Body of pancreas (tissue), 4 donors: ENCODE measurements at regions not wholly inside any gene's neighbourhood (a gene's known extent, or its start where the extent isn't known, plus 50 kb on each side); places are given as distances from the start of the nearest gene placed in this dataset.

ENCODE experiments used
- ATAC-seq: fragments of 150-250 bp; one replicate; pipeline ENCODE4 v1.9.1; 2016
- DNase-seq, 4 donors: peaks; one replicate each; pipeline ENCODE4 v3.0.0-alpha.2; 2019
- H3K27ac ChIP-seq, 4 donors: fragments of 200-600 bp; sonication (generic); 1 replicate in 3 of 4; 2 replicates in 1 of 4; pipeline versions ENCODE4 v1.5.1 to v1.6.1; 2016 to 2019; ENCODE audit warnings: mild to moderate bottlenecking in 1 of 4, mixed read lengths in 1 of 4, moderate library complexity in 1 of 4
- H3K27me3 ChIP-seq, 2 donors: fragments of 200-600 bp; sonication (generic); one replicate each; pipeline ENCODE4 v1.6.0; 2016; ENCODE audit warnings: mild to moderate bottlenecking in 1 of 2
- H3K36me3 ChIP-seq, 2 donors: fragments of 200-600 bp; sonication (generic); replicated peaks in 1 of 2; 2 replicates each; pipeline ENCODE4 v1.5.1; 2016; ENCODE audit warnings: low read depth in 2 of 2; ENCODE audit not compliant: insufficient read depth in 1 of 2
- H3K4me1 ChIP-seq: fragments of 200-600 bp; sonication (generic); one replicate; pipeline ENCODE4 v1.6.0; 2016
- H3K4me3 ChIP-seq, 2 donors: fragments of 200-600 bp; sonication (generic); 1 replicate in 1 of 2; 2 replicates in 1 of 2; pipeline ENCODE4 v1.5.1; 2016 to 2019
- H3K9me3 ChIP-seq, 3 donors: fragments of 200-600 bp; sonication (generic); 1 replicate in 2 of 3; 2 replicates in 1 of 3; pipeline ENCODE4 v1.5.1; 2016
- POLR2A ChIP-seq, 3 donors: fragments of 450-650 bp; IDR thresholded peaks; one replicate each; pipeline ENCODE4 v1.6.1; 2016; ENCODE audit warnings: antibody characterized with exemption in 3 of 3, mild to moderate bottlenecking in 2 of 3
- WGBS, 2 donors: methylation state at CpG; one replicate each; pipeline ENCODE4 v1.1.5; 2017; 5-methylcytosine and 5-hydroxymethylcytosine counted together
- intact Hi-C: fragments of 100-400 bp; cut with DNase I; formaldehyde crosslinking; loops from one replicate; pipeline ENCODE4 v1.15.1; 2023
- TF ChIP-seq, protein P1 (sequence below), 7 experiments: fragments of 450-650 bp in 4 of 7; fragments of 200-600 bp in 3 of 7; sonication (generic) in 3 of 7; IDR thresholded peaks; one replicate each; pipeline ENCODE4 v1.5.1; 2016 to 2019; ENCODE audit warnings: antibody characterized with exemption in 7 of 7

DNA sequence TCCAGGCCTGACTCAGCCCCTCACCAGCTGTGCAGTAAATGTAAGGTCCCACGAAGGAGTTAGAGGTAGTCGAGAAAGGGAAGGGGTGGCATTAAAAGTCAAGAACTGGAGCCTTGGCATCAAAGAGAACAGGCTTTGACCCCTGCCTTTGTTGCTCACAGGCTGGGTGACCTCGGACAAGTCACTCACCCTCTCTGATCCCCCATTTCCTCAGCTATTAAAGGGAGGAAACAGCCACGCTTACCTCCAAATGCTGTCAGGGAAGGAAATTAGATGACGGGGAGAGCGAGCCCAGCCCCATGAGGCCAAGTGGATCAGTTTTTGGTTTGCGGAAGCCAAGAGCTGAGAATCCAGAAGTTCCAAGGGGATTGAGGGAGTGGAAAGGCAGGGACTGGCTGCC, 104.9 kb upstream of the MYL2 start:
- no peaks in the 10 kb centered on the region for H3K36me3 ChIP-seq
- ATAC-seq (no peak), DNase-seq (no peak)
- H3K4me1 ChIP-seq, result no peaks in the 10 kb centered on the region
- no peak overlapping the region for H3K27ac ChIP-seq
- H3K9me3 ChIP-seq, result no peaks in the 10 kb centered on the region
- TF ChIP-seq, protein P1, sequence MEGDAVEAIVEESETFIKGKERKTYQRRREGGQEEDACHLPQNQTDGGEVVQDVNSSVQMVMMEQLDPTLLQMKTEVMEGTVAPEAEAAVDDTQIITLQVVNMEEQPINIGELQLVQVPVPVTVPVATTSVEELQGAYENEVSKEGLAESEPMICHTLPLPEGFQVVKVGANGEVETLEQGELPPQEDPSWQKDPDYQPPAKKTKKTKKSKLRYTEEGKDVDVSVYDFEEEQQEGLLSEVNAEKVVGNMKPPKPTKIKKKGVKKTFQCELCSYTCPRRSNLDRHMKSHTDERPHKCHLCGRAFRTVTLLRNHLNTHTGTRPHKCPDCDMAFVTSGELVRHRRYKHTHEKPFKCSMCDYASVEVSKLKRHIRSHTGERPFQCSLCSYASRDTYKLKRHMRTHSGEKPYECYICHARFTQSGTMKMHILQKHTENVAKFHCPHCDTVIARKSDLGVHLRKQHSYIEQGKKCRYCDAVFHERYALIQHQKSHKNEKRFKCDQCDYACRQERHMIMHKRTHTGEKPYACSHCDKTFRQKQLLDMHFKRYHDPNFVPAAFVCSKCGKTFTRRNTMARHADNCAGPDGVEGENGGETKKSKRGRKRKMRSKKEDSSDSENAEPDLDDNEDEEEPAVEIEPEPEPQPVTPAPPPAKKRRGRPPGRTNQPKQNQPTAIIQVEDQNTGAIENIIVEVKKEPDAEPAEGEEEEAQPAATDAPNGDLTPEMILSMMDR (IDR thresholded peaks at IDR 0.05), result no peak
- TF ChIP-seq POLR2A (IDR thresholded peaks at IDR 0.05), result no peak
- intact Hi-C loops, result loop anchor here (10.0 kb wide), 1 partner anchor 290 kb away; no protein-coding TSS in a partner anchor
- no peak overlapping the region for H3K4me3 ChIP-seq
- H3K27me3 ChIP-seq, result peaks cover 0 to 7% of the 10 kb centered on the region in 2 donors
- WGBS, 2 donors, result 53 to 56% methylated on average over 7 of the region's 7 CpGs

DNA sequence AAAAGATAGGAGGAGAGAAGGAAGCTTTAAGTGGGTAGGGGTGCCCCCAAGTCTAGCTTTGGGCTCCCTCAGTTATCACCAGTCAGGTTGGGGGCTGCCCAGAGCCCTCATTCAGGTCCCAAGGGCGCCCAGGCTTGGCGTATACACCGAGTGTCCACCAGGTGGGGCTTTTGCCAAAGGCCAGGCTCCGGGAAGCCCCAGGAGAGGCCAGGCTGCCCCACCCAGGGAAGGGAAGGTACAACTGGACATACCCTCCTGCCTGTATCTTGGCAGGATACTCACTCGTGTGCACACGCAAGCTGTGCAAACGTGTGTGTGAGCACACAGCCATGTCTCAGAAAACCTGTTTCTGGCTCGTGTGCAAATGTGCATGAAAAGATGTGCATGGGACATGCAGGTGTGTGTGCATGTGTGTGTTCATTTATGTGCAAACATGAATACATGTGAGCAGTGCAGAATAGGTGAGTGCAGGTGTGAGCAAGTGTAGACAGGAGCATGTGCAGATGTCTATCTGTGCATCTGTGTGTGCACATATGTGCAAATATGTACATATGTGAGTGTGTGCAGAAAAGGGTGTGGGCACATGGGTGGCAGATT, 103.9 kb upstream of the MYL2 start:
- intact Hi-C loops, result loop anchor here (10.0 kb wide), 1 partner anchor 290 kb away; no protein-coding TSS in a partner anchor
- Histone ChIP-seq H3K4me1 (no peaks in the 10 kb centered on the region), H3K36me3 (no peaks in the 10 kb centered on the region), H3K27ac (no peak overlapping the region), H3K9me3 (no peaks in the 10 kb centered on the region), H3K4me3 (no peak overlapping the region), H3K27me3 (peaks cover 0 to 7% of the 10 kb centered on the region in 2 donors)
- TF ChIP-seq POLR2A (IDR thresholded peaks at IDR 0.05), result no peak
- TF ChIP-seq, protein P1 (IDR thresholded peaks at IDR 0.05), result peak; percentile 56 to 82 (median 77)
- ATAC-seq (peak; percentile 68), DNase-seq (peak; percentile 44 to 66 (median 60))
- 6 to 11% methylated on average over 7 to 8 of the region's 8 CpGs for WGBS, 2 donors

DNA sequence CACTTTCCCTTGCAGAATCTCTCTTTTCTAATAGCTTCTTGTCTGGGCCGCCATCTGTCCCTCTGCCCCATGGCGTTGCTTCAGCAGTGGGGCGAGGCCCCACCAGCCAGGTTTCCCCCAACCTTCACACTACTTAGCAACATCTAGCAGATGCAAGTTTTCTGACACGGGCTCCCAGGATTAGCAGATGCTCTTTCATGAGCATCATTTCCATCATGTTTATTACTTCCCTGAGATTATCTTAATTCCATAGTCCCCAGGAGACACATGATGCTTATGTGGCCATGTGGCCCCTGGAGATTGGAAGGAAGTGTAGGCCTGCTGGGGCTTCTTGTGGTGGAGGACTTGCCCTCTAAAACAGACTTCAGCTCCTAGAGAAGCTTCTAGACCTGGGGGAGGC, 102.0 kb upstream of the MYL2 start:
- H3K36me3 ChIP-seq, result no peaks in the 10 kb centered on the region
- no peak for DNase-seq
- H3K27me3 ChIP-seq, result peaks cover 0 to 7% of the 10 kb centered on the region in 2 donors
- 67 to 68% methylated on average over 4 of the region's 4 CpGs for WGBS, 2 donors
- H3K4me1 ChIP-seq, result no peaks in the 10 kb centered on the region
- H3K9me3 ChIP-seq, result no peaks in the 10 kb centered on the region
- no peak overlapping the region for H3K27ac ChIP-seq
- no peak overlapping the region for H3K4me3 ChIP-seq
- ATAC-seq, result no peak
- intact Hi-C loops, result loop anchor here (10.0 kb wide), 1 partner anchor 292 kb away; no protein-coding TSS in a partner anchor
- TF ChIP-seq, protein P1 (IDR thresholded peaks at IDR 0.05), result no peak
- no peak for TF ChIP-seq POLR2A (IDR thresholded peaks at IDR 0.05)

DNA sequence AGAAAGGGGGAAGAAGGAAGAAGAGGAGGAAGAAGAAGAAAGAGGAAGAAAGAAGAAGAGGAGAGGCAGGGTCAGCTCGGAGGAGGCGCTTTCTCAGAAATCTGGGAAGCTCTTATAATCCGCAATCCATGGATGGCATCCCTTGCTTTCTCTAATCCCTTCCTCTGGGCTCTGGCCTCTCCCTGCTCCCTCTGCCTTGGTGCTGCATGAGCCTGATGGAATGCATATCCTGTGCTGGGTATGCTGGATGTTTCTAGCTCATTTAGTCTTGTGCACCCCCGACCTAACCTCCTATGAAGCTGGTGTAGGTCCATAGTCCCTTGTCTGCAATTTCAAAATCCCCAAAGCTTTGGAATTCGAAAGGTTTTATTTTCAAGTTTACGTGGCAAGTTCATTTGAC, 94.2 kb upstream of the MYL2 start:
- ATAC-seq, result no peak
- WGBS, 2 donors, result 60 to 78% methylated on average over 6 of the region's 6 CpGs
- H3K4me3 ChIP-seq, result no peak overlapping the region
- no peaks in the 10 kb centered on the region for H3K9me3 ChIP-seq
- H3K27ac ChIP-seq, result no peak overlapping the region
- intact Hi-C loops, result no loop called here
- no peak for TF ChIP-seq POLR2A (IDR thresholded peaks at IDR 0.05)
- TF ChIP-seq, protein P1 (IDR thresholded peaks at IDR 0.05), result no peak
- no peak for DNase-seq
- no peaks in the 10 kb centered on the region for H3K27me3 ChIP-seq
- H3K36me3 ChIP-seq, result no peaks in the 10 kb centered on the region
- no peaks in the 10 kb centered on the region for H3K4me1 ChIP-seq

DNA sequence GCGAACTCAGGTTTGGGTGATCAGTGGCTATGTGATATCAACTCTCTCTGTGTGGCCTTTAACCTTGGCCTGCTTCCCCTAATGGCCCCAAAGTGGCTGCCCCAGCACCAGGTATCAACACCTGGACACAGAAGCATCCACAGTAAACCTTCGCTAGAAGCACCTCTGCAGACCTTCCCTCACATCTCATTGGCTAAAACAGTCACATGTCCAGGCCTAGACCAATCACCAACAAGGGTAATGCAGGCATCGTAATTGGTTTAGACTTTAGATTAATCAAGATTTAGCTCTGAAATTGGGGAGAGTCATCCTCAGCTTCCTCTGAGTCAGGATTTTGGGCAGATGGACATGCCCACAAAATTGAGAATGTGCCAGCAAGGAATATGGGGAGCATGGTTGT, 92.5 kb upstream of the MYL2 start:
- Histone ChIP-seq H3K27me3 (no peaks in the 10 kb centered on the region), H3K4me3 (no peak overlapping the region), H3K4me1 (no peaks in the 10 kb centered on the region), H3K36me3 (no peaks in the 10 kb centered on the region), H3K27ac (no peak overlapping the region), H3K9me3 (no peaks in the 10 kb centered on the region)
- 75 to 86% methylated on average over 3 of the region's 3 CpGs for WGBS, 2 donors
- intact Hi-C loops, result no loop called here
- TF ChIP-seq POLR2A (IDR thresholded peaks at IDR 0.05), result no peak
- TF ChIP-seq, protein P1 (IDR thresholded peaks at IDR 0.05), result no peak
- no peak for DNase-seq
- ATAC-seq, result no peak
